ENCODE measurements at regions not wholly inside any gene's neighbourhood (a gene's known extent, or its start where the extent isn't known, plus 50 kb on each side); places are given as distances from the start of the nearest gene placed in this dataset.

GRCh38 chr10:78954689-78955088 is 114.1 kb upstream of the ZMIZ1 start:
- Histone ChIP-seq H3K9me3 (replicated peaks in 1 of 2; ENCODE audit: control insufficient read depth in 2 of 2, insufficient read depth in 1 of 2, low read depth in 1 of 2, low read length in 2 of 2) (no peaks in the 10 kb centered on the region), H2BK120ac (ENCODE audit: low read depth, low read length) (no peak overlapping the region), H3K36me3 (replicated peaks in 1 of 2; ENCODE audit: control insufficient read depth in 2 of 2, insufficient read depth in 2 of 2, low read length in 2 of 2) (no peaks in the 10 kb centered on the region), H2BK12ac (ENCODE audit: low read length) (no peak overlapping the region), H3K79me1 (ENCODE audit: low read depth, low read length) (no peaks in the 10 kb centered on the region), H2AK5ac (ENCODE audit: low read depth, low read length) (no peak overlapping the region), H3K9ac (ENCODE audit: low read depth, low read length, poor library complexity) (no peak overlapping the region), H2AFZ (ENCODE audit: low read length) (no peak overlapping the region), H3K4me1 (ENCODE audit: control insufficient read depth in 2 of 2, insufficient read depth in 1 of 2, low read depth in 1 of 2, low read length in 2 of 2) (peaks cover 0 to 5% of the 10 kb centered on the region in 2 donors), H4K8ac (ENCODE audit: low read depth, low read length) (no peak overlapping the region), H3K18ac (ENCODE audit: low read length) (no peak overlapping the region), H3K4me3 (ENCODE audit: low read length in 2 of 2) (no peak overlapping the region), H2BK5ac (ENCODE audit: low read length) (no peak overlapping the region), H2BK15ac (ENCODE audit: low read length) (no peak overlapping the region), H4K91ac (ENCODE audit: low read depth, low read length, poor library complexity) (no peak overlapping the region), H3K23ac (ENCODE audit: low read depth, low read length, poor library complexity) (no peak overlapping the region), H3K27ac (replicated peaks; ENCODE audit: low read length) (no peak overlapping the region), H3K4ac (ENCODE audit: low read length) (no peak overlapping the region), H3K14ac (ENCODE audit: low read length) (no peak overlapping the region), H3K27me3 (ENCODE audit: control insufficient read depth in 3 of 3, insufficient read depth in 3 of 3, low read depth in 1 of 3, low read length in 3 of 3) (peaks cover 0 to 3% (median 0%) of the 10 kb centered on the region in 3 experiments), H3K4me2 (ENCODE audit: insufficient read depth, low read length, poor library complexity, severe bottlenecking) (no peak overlapping the region)
- WGBS, 2 donors (ENCODE audit: extremely low coverage in 2 of 2, insufficient read length in 2 of 2, insufficient replicate concordance in 1 of 2) = no CpG with 5 or more reads among the region's 7 CpGs
- DNase-seq (ENCODE audit: low spot score) = no peak

GRCh38 chr10:78955206-78955605 is 113.6 kb upstream of the ZMIZ1 start:
- Histone ChIP-seq H3K4me3 (ENCODE audit: low read length in 2 of 2) (no peak overlapping the region), H3K9me3 (replicated peaks in 1 of 2; ENCODE audit: control insufficient read depth in 2 of 2, insufficient read depth in 1 of 2, low read depth in 1 of 2, low read length in 2 of 2) (no peaks in the 10 kb centered on the region), H4K8ac (ENCODE audit: low read depth, low read length) (no peak overlapping the region), H2BK5ac (ENCODE audit: low read length) (no peak overlapping the region), H3K4ac (ENCODE audit: low read length) (no peak overlapping the region), H4K91ac (ENCODE audit: low read depth, low read length, poor library complexity) (no peak overlapping the region), H3K27ac (replicated peaks; ENCODE audit: low read length) (no peak overlapping the region), H3K4me1 (ENCODE audit: control insufficient read depth in 2 of 2, insufficient read depth in 1 of 2, low read depth in 1 of 2, low read length in 2 of 2) (peaks cover 0 to 6% of the 10 kb centered on the region in 2 donors), H3K36me3 (replicated peaks in 1 of 2; ENCODE audit: control insufficient read depth in 2 of 2, insufficient read depth in 2 of 2, low read length in 2 of 2) (no peaks in the 10 kb centered on the region), H3K14ac (ENCODE audit: low read length) (no peak overlapping the region), H3K79me1 (ENCODE audit: low read depth, low read length) (no peaks in the 10 kb centered on the region), H2AFZ (ENCODE audit: low read length) (no peak overlapping the region), H2BK12ac (ENCODE audit: low read length) (no peak overlapping the region), H3K27me3 (ENCODE audit: control insufficient read depth in 3 of 3, insufficient read depth in 3 of 3, low read depth in 1 of 3, low read length in 3 of 3) (peaks cover 0 to 3% (median 0%) of the 10 kb centered on the region in 3 experiments), H2BK120ac (ENCODE audit: low read depth, low read length) (no peak overlapping the region), H2BK15ac (ENCODE audit: low read length) (no peak overlapping the region), H3K4me2 (ENCODE audit: insufficient read depth, low read length, poor library complexity, severe bottlenecking) (no peak overlapping the region), H3K18ac (ENCODE audit: low read length) (no peak overlapping the region), H3K9ac (ENCODE audit: low read depth, low read length, poor library complexity) (no peak overlapping the region), H3K23ac (ENCODE audit: low read depth, low read length, poor library complexity) (no peak overlapping the region), H2AK5ac (ENCODE audit: low read depth, low read length) (no peak overlapping the region)
- DNase-seq (ENCODE audit: low spot score) = no peak
- no CpG with 5 or more reads among the region's 3 CpGs for WGBS, 2 donors (ENCODE audit: extremely low coverage in 2 of 2, insufficient read length in 2 of 2, insufficient replicate concordance in 1 of 2)

GRCh38 chr10:78956391-78956790 is 112.4 kb upstream of the ZMIZ1 start:
- Histone ChIP-seq H2BK12ac (ENCODE audit: low read length) (no peak overlapping the region), H3K9ac (ENCODE audit: low read depth, low read length, poor library complexity) (no peak overlapping the region), H3K27me3 (ENCODE audit: control insufficient read depth in 3 of 3, insufficient read depth in 3 of 3, low read depth in 1 of 3, low read length in 3 of 3) (peaks cover 0 to 3% (median 0%) of the 10 kb centered on the region in 3 experiments), H3K4me1 (ENCODE audit: control insufficient read depth in 2 of 2, insufficient read depth in 1 of 2, low read depth in 1 of 2, low read length in 2 of 2) (peaks cover 0 to 6% of the 10 kb centered on the region in 2 donors), H3K14ac (ENCODE audit: low read length) (no peak overlapping the region), H3K27ac (replicated peaks; ENCODE audit: low read length) (no peak overlapping the region), H3K18ac (ENCODE audit: low read length) (no peak overlapping the region), H3K4me2 (ENCODE audit: insufficient read depth, low read length, poor library complexity, severe bottlenecking) (no peak overlapping the region), H2BK15ac (ENCODE audit: low read length) (no peak overlapping the region), H2AK5ac (ENCODE audit: low read depth, low read length) (no peak overlapping the region), H4K8ac (ENCODE audit: low read depth, low read length) (no peak overlapping the region), H3K36me3 (replicated peaks in 1 of 2; ENCODE audit: control insufficient read depth in 2 of 2, insufficient read depth in 2 of 2, low read length in 2 of 2) (no peaks in the 10 kb centered on the region), H3K4me3 (ENCODE audit: low read length in 2 of 2) (no peak overlapping the region), H4K91ac (ENCODE audit: low read depth, low read length, poor library complexity) (no peak overlapping the region), H2AFZ (ENCODE audit: low read length) (no peak overlapping the region), H3K9me3 (replicated peaks in 1 of 2; ENCODE audit: control insufficient read depth in 2 of 2, insufficient read depth in 1 of 2, low read depth in 1 of 2, low read length in 2 of 2) (no peaks in the 10 kb centered on the region), H2BK120ac (ENCODE audit: low read depth, low read length) (no peak overlapping the region), H2BK5ac (ENCODE audit: low read length) (no peak overlapping the region), H3K23ac (ENCODE audit: low read depth, low read length, poor library complexity) (no peak overlapping the region), H3K4ac (ENCODE audit: low read length) (no peak overlapping the region), H3K79me1 (ENCODE audit: low read depth, low read length) (no peaks in the 10 kb centered on the region)
- no CpG with 5 or more reads among the region's 5 CpGs for WGBS, 2 donors (ENCODE audit: extremely low coverage in 2 of 2, insufficient read length in 2 of 2, insufficient replicate concordance in 1 of 2)
- no peak for DNase-seq (ENCODE audit: low spot score)

GRCh38 chr10:78957471-78958039 is 111.2 kb upstream of the ZMIZ1 start:
- Histone ChIP-seq H3K27ac (replicated peaks; ENCODE audit: low read length) (no peak overlapping the region), H2BK12ac (ENCODE audit: low read length) (no peak overlapping the region), H3K36me3 (replicated peaks in 1 of 2; ENCODE audit: control insufficient read depth in 2 of 2, insufficient read depth in 2 of 2, low read length in 2 of 2) (no peaks in the 10 kb centered on the region), H2BK15ac (ENCODE audit: low read length) (peak overlapping the region; percentile 25), H3K4me1 (ENCODE audit: control insufficient read depth in 2 of 2, insufficient read depth in 1 of 2, low read depth in 1 of 2, low read length in 2 of 2) (peaks cover 0 to 6% of the 10 kb centered on the region in 2 donors), H2BK120ac (ENCODE audit: low read depth, low read length) (no peak overlapping the region), H4K91ac (ENCODE audit: low read depth, low read length, poor library complexity) (no peak overlapping the region), H3K9me3 (replicated peaks in 1 of 2; ENCODE audit: control insufficient read depth in 2 of 2, insufficient read depth in 1 of 2, low read depth in 1 of 2, low read length in 2 of 2) (no peaks in the 10 kb centered on the region), H3K4me3 (ENCODE audit: low read length in 2 of 2) (no peak overlapping the region), H3K23ac (ENCODE audit: low read depth, low read length, poor library complexity) (no peak overlapping the region), H3K14ac (ENCODE audit: low read length) (no peak overlapping the region), H3K18ac (ENCODE audit: low read length) (no peak overlapping the region), H3K9ac (ENCODE audit: low read depth, low read length, poor library complexity) (no peak overlapping the region), H3K4me2 (ENCODE audit: insufficient read depth, low read length, poor library complexity, severe bottlenecking) (no peak overlapping the region), H2AFZ (ENCODE audit: low read length) (no peak overlapping the region), H3K79me1 (ENCODE audit: low read depth, low read length) (no peaks in the 10 kb centered on the region), H2AK5ac (ENCODE audit: low read depth, low read length) (no peak overlapping the region), H3K4ac (ENCODE audit: low read length) (no peak overlapping the region), H4K8ac (ENCODE audit: low read depth, low read length) (no peak overlapping the region), H3K27me3 (ENCODE audit: control insufficient read depth in 3 of 3, insufficient read depth in 3 of 3, low read depth in 1 of 3, low read length in 3 of 3) (peaks cover 0 to 3% (median 0%) of the 10 kb centered on the region in 3 experiments), H2BK5ac (ENCODE audit: low read length) (no peak overlapping the region)
- no peak for DNase-seq (ENCODE audit: low spot score)
- 100% methylated on average over 1 of the region's 2 CpGs; no CpG with 5 or more reads in 1 of the 2 donors for WGBS, 2 donors (ENCODE audit: extremely low coverage in 2 of 2, insufficient read length in 2 of 2, insufficient replicate concordance in 1 of 2)

Data from neuronal stem cell (in vitro differentiated cells).